Urinary bladder (tissue), 3 donors: ENCODE measurements at regions not wholly inside any gene's neighbourhood (a gene's known extent, or its start where the extent isn't known, plus 50 kb on each side); places are given as distances from the start of the nearest gene placed in this dataset.

Experiments used
- DNase-seq: peaks from one replicate; pipeline ENCODE4 v3.0.0-alpha.2; 2015; ENCODE audit errors: extremely low spot score
- H3K27ac ChIP-seq: one replicate; pipeline ENCODE4 v1.5.1; 2013; ENCODE audit warnings: low read depth, mild to moderate bottlenecking, moderate library complexity
- H3K36me3 ChIP-seq: one replicate; pipeline ENCODE4 v1.6.1; 2013; ENCODE audit warnings: mild to moderate bottlenecking, moderate library complexity; ENCODE audit not compliant: insufficient read depth
- H3K4me1 ChIP-seq: one replicate; pipeline ENCODE4 v1.6.1; 2013; ENCODE audit warnings: mild to moderate bottlenecking, moderate library complexity; ENCODE audit not compliant: insufficient read depth
- H3K4me3 ChIP-seq: one replicate; pipeline ENCODE4 v1.5.1; 2013; ENCODE audit warnings: low read depth, low read length
- WGBS: extraction: QIAGEN DNeasy Blood & Tissue Kit; methylation state at CpG from one replicate; pipeline ENCODE4 v1.1.7; 2013; 5-methylcytosine and 5-hydroxymethylcytosine counted together
- donor health status: healthy with polysubstance abuse.
- donor health status: healthy.

- WGBS = 61% methylated on average over 1 of the region's 1 CpG
- H3K27ac ChIP-seq = no peak overlapping the region
- H3K36me3 ChIP-seq = no peaks in the 10 kb centered on the region
These were observed 405.9 kb downstream of the TTLL7 start for GRCh38 chr1:83593073-83593472.

GRCh38 chr1:83588140-83588539 is 410.8 kb downstream of the TTLL7 start:
- no peak overlapping the region for H3K4me3 ChIP-seq
- no peaks in the 10 kb centered on the region for H3K36me3 ChIP-seq
- H3K27ac ChIP-seq = no peak overlapping the region
- no peaks in the 10 kb centered on the region for H3K4me1 ChIP-seq
- no peak for DNase-seq

More at GRCh38 chr1:83593073-83593472, 405.9 kb downstream of the TTLL7 start:
- H3K4me3 ChIP-seq = no peak overlapping the region
- no peak for DNase-seq
- no peaks in the 10 kb centered on the region for H3K4me1 ChIP-seq

GRCh38 chr1:83583351-83584014 is 415.4 kb downstream of the TTLL7 start:
- Histone ChIP-seq H3K27ac (no peak overlapping the region), H3K4me1 (no peaks in the 10 kb centered on the region), H3K36me3 (no peaks in the 10 kb centered on the region), H3K4me3 (no peak overlapping the region)
- no peak for DNase-seq
- 77% methylated on average over 4 of the region's 4 CpGs for WGBS

GRCh38 chr1:83581747-83582146 is 417.2 kb downstream of the TTLL7 start:
- WGBS = 97% methylated on average over 8 of the region's 8 CpGs
- DNase-seq = no peak
- H3K27ac ChIP-seq = no peak overlapping the region

GRCh38 chr1:83574791-83575190 is 424.1 kb downstream of the TTLL7 start:
- Histone ChIP-seq H3K36me3 (no peaks in the 10 kb centered on the region), H3K4me3 (no peak overlapping the region), H3K27ac (no peak overlapping the region), H3K4me1 (no peaks in the 10 kb centered on the region)
- no peak for DNase-seq
- WGBS = 79% methylated on average over 2 of the region's 2 CpGs

More at GRCh38 chr1:83581747-83582146, 417.2 kb downstream of the TTLL7 start:
- Histone ChIP-seq H3K36me3 (no peaks in the 10 kb centered on the region), H3K4me3 (no peak overlapping the region), H3K4me1 (no peaks in the 10 kb centered on the region)

- Histone ChIP-seq H3K36me3 (no peaks in the 10 kb centered on the region), H3K27ac (no peak overlapping the region)
These were observed 425.2 kb downstream of the TTLL7 start for GRCh38 chr1:83573776-83574175.

GRCh38 chr1:83571536-83571935 is 427.4 kb downstream of the TTLL7 start:
- no peak overlapping the region for H3K27ac ChIP-seq
- no peaks in the 10 kb centered on the region for H3K4me1 ChIP-seq
- WGBS = 88% methylated on average over 3 of the region's 3 CpGs
- no peak for DNase-seq
- H3K36me3 ChIP-seq = no peaks in the 10 kb centered on the region
- no peak overlapping the region for H3K4me3 ChIP-seq

More at GRCh38 chr1:83573776-83574175, 425.2 kb downstream of the TTLL7 start:
- 83% methylated on average over 2 of the region's 2 CpGs for WGBS
- DNase-seq = no peak
- no peak overlapping the region for H3K4me3 ChIP-seq
- H3K4me1 ChIP-seq = no peaks in the 10 kb centered on the region

- DNase-seq = no peak
- Histone ChIP-seq H3K4me3 (no peak overlapping the region), H3K4me1 (no peaks in the 10 kb centered on the region), H3K36me3 (no peaks in the 10 kb centered on the region), H3K27ac (no peak overlapping the region)
- WGBS = 80% methylated on average over 2 of the region's 2 CpGs
These were observed 437.6 kb downstream of the TTLL7 start for GRCh38 chr1:83561346-83561745.

- WGBS = 86% methylated on average over 7 of the region's 7 CpGs
These were observed 439.6 kb downstream of the TTLL7 start for GRCh38 chr1:83559129-83559840.

GRCh38 chr1:83555871-83556270 is 443.1 kb downstream of the TTLL7 start:
- no peak overlapping the region for H3K27ac ChIP-seq
- DNase-seq = no peak
- 66% methylated on average over 8 of the region's 8 CpGs for WGBS

More at GRCh38 chr1:83559129-83559840, 439.6 kb downstream of the TTLL7 start:
- DNase-seq = no peak
- Histone ChIP-seq H3K4me1 (no peaks in the 10 kb centered on the region), H3K27ac (no peak overlapping the region), H3K36me3 (no peaks in the 10 kb centered on the region), H3K4me3 (no peak overlapping the region)

GRCh38 chr1:83554174-83554573 is 444.8 kb downstream of the TTLL7 start:
- H3K4me3 ChIP-seq = no peak overlapping the region
- 48% methylated on average over 6 of the region's 6 CpGs for WGBS
- DNase-seq = no peak
- H3K27ac ChIP-seq = no peak overlapping the region
- no peaks in the 10 kb centered on the region for H3K36me3 ChIP-seq
- no peaks in the 10 kb centered on the region for H3K4me1 ChIP-seq

More at GRCh38 chr1:83555871-83556270, 443.1 kb downstream of the TTLL7 start:
- no peaks in the 10 kb centered on the region for H3K4me1 ChIP-seq
- H3K4me3 ChIP-seq = no peak overlapping the region
- no peaks in the 10 kb centered on the region for H3K36me3 ChIP-seq

- no peak for DNase-seq
- Histone ChIP-seq H3K4me1 (no peaks in the 10 kb centered on the region), H3K36me3 (no peaks in the 10 kb centered on the region), H3K4me3 (no peak overlapping the region), H3K27ac (no peak overlapping the region)
- WGBS = 99% methylated on average over 1 of the region's 1 CpG
These were observed 446.1 kb downstream of the TTLL7 start for GRCh38 chr1:83552820-83553219.

GRCh38 chr1:83548311-83548710 is 450.6 kb downstream of the TTLL7 start:
- no peak overlapping the region for H3K27ac ChIP-seq
- 99% methylated on average over 1 of the region's 1 CpG for WGBS
- H3K4me3 ChIP-seq = no peak overlapping the region
- H3K36me3 ChIP-seq = no peaks in the 10 kb centered on the region
- no peak for DNase-seq
- no peaks in the 10 kb centered on the region for H3K4me1 ChIP-seq

- WGBS = 95% methylated on average over 6 of the region's 6 CpGs
- DNase-seq = no peak
- Histone ChIP-seq H3K4me3 (no peak overlapping the region), H3K4me1 (no peaks in the 10 kb centered on the region), H3K27ac (no peak overlapping the region), H3K36me3 (no peaks in the 10 kb centered on the region)
These were observed 451.0 kb downstream of the TTLL7 start for GRCh38 chr1:83547901-83548300.
